SH-SY5Y (cell line): ENCODE measurements at regions not wholly inside any gene's neighbourhood (a gene's known extent, or its start where the extent isn't known, plus 50 kb on each side); places are given as distances from the start of the nearest gene placed in this dataset.

Experiments
- GATA2 ChIP-seq: IDR thresholded peaks from 2 replicates; pipeline ENCODE4 v1.6.1; 2011; ENCODE audit warnings: mild to moderate bottlenecking, low read depth, low read length
- GATA3 ChIP-seq: IDR thresholded peaks from 2 replicates; pipeline ENCODE4 v1.6.1; 2011; ENCODE audit warnings: low read depth, mild to moderate bottlenecking, low read length, moderate library complexity

DNA sequence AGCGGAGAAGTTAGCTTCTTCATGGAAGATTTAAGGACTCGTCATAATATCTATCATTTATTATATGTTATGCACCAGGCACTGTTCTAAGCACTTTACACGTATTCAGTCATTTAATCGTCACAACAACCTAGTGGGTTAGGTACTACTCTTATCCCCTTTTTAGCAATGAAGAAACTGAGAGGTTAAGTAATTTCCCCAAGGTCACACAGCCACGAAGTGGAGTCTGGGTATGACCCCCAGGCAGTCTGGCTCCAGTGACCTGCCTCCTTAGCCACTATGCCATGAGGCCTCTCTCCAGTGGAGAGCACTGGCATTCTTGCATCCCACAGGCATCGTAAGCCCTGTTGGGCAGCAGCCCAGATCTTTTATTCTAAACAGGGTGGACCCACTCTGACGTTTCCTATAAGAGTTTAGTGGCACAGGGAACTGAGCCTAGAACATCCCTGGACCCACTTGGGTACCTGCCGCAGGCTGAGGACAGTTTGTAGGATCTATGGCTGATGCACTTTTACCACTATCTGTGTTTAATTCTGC is 123.0 kb downstream of the NAV1 start:
- TF ChIP-seq GATA2 (no peak), GATA3 (no peak)
